BE2C (cell line): ENCODE measurements at regions not wholly inside any gene's neighbourhood (a gene's known extent, or its start where the extent isn't known, plus 50 kb on each side); places are given as distances from the start of the nearest gene placed in this dataset.

Source experiments
- DNase-seq: peaks from one replicate; pipeline ENCODE4 v3.0.0-alpha.2; 2020
- H3K27me3 ChIP-seq: fragments of 250-450 bp; sonication (Bioruptor Pico); 2 replicates; pipeline ENCODE4 v1.5.1; 2020; ENCODE audit warnings: mild to moderate bottlenecking
- H3K36me3 ChIP-seq: fragments of 250-450 bp; sonication (Bioruptor Pico); 2 replicates; pipeline ENCODE4 v1.5.1; 2020; ENCODE audit warnings: mild to moderate bottlenecking
- H3K4me1 ChIP-seq: fragments of 250-450 bp; sonication (Bioruptor Pico); 2 replicates; pipeline ENCODE4 v1.5.1; 2020
- H3K4me3 ChIP-seq: 2 replicates; pipeline ENCODE4 v1.5.1; 2011; ENCODE audit warnings: low read depth, low read length
- H3K9me3 ChIP-seq: fragments of 250-450 bp; sonication (Bioruptor Pico); 2 replicates; pipeline ENCODE4 v1.5.1; 2020
- TF ChIP-seq, protein P1 (sequence below): IDR thresholded peaks from 2 replicates; pipeline ENCODE4 v1.5.1; 2012; ENCODE audit warnings: mild to moderate bottlenecking, low read depth, low read length

DNA sequence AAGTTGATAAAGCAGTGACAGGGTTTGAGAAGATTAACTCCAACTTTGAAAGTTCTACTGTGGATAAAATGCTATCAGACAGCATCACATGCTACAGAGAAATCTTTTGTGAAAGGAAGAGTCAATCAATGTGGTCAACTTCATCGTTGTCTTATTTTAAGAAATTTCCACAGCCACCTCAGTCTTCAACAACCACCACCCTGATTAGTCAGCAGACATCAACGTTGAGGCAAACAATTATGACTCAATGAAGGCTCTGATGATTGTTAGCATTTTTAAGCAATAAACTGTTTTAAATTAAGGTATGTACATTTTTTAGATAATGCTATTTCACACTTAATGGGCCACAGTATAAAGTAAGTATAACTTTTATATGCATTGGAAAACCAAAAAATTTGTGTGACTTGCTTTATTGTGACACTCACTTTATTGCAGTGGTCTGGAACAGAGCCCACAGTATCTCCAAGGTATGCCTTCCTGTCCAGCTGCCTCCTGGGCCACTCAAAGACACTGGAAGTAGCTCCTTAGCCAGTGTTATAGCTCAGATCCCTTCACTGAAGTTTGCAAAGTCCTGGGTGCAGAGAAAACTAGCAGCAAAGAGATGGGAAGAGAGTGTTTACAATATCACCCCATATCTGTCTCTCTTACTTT lies 293.1 kb downstream of the ARHGAP12 start:
- H3K4me3 ChIP-seq = no peak overlapping the region
- no peaks in the 10 kb centered on the region for H3K4me1 ChIP-seq
- no peaks in the 10 kb centered on the region for H3K9me3 ChIP-seq
- TF ChIP-seq, protein P1, sequence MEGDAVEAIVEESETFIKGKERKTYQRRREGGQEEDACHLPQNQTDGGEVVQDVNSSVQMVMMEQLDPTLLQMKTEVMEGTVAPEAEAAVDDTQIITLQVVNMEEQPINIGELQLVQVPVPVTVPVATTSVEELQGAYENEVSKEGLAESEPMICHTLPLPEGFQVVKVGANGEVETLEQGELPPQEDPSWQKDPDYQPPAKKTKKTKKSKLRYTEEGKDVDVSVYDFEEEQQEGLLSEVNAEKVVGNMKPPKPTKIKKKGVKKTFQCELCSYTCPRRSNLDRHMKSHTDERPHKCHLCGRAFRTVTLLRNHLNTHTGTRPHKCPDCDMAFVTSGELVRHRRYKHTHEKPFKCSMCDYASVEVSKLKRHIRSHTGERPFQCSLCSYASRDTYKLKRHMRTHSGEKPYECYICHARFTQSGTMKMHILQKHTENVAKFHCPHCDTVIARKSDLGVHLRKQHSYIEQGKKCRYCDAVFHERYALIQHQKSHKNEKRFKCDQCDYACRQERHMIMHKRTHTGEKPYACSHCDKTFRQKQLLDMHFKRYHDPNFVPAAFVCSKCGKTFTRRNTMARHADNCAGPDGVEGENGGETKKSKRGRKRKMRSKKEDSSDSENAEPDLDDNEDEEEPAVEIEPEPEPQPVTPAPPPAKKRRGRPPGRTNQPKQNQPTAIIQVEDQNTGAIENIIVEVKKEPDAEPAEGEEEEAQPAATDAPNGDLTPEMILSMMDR = no peak
- no peaks in the 10 kb centered on the region for H3K36me3 ChIP-seq
- no peaks in the 10 kb centered on the region for H3K27me3 ChIP-seq
- no peak for DNase-seq

DNA sequence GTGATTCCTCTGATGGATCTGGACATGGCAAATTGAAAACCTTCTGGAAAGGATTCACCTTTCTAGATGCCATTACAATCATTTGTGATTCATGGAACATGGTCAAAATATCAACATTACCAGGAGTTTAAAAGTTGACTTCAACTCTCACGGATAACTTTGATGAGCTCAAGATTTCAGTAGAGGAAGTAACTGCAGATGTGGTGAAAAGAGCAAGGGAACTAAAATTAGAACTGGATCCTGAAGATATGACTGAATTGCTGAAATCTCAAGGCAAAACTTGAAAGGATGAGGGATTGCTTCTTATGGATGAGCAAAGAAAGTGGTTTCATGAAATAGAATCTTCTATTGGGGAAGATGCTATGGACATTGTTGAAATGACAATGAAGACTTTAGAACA lies 293.6 kb downstream of the ARHGAP12 start:
- H3K4me3 ChIP-seq = no peak overlapping the region
- H3K9me3 ChIP-seq = no peaks in the 10 kb centered on the region
- H3K27me3 ChIP-seq = no peaks in the 10 kb centered on the region
- DNase-seq = no peak
- H3K36me3 ChIP-seq = no peaks in the 10 kb centered on the region
- TF ChIP-seq, protein P1 = no peak
- H3K4me1 ChIP-seq = no peaks in the 10 kb centered on the region

DNA sequence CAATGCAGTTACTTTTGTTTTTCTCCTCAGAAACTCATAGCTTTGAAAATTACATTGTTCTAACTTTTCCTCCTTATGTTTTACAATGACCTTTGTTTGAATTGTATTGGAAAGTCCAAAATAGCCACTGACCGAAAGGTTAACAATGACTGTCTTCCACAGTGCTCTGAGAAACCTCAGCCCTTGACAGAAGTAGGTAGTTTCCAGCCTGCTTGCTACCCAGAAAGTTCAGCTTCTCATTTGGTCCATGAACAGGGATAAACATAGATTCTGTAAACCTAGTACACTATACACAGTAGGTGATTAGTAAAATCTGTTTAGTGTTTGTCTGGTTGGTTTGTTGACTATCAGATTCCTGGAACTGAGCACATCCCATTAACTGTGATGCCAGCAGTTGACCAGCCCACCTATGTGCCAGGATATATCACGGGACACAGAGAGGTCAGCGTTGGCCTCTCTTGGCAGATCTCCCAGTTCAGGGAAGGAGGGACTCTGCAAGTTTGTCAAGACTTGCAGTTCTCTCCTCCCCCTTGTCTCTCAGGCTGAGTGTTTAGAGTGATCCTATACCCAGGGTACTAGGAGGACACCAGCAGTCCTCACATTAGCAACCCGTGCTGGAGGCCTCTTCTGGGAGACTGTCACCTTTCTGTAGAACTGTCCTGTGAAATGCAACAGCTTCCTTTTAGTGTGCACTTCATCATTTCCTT lies 297.6 kb downstream of the ARHGAP12 start:
- Histone ChIP-seq H3K36me3 (no peaks in the 10 kb centered on the region), H3K27me3 (no peaks in the 10 kb centered on the region), H3K4me3 (no peak overlapping the region), H3K4me1 (no peaks in the 10 kb centered on the region), H3K9me3 (no peaks in the 10 kb centered on the region)
- DNase-seq = no peak
- TF ChIP-seq, protein P1 = no peak

DNA sequence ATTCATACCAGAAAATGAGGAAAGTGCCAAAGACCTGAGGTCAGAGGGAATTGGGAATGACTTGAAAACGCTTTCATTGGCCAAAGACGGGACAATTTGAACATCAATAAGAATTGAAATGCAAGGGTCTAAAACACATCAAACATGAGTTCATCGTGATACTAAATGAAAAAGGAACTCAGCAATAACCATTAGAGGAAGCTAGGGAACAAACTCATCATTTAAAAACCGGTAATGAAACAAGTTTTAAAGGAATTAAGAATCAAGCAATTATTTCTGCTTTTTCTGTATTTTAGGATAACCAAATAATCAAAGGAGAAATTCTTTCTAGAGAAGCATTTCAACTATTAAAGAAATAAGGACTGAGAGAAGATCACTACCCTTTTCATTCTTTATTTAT lies 303.1 kb downstream of the ARHGAP12 start:
- no peaks in the 10 kb centered on the region for H3K9me3 ChIP-seq
- no peak overlapping the region for H3K4me3 ChIP-seq
- TF ChIP-seq, protein P1 = no peak
- H3K36me3 ChIP-seq = no peaks in the 10 kb centered on the region
- no peaks in the 10 kb centered on the region for H3K27me3 ChIP-seq
- no peaks in the 10 kb centered on the region for H3K4me1 ChIP-seq
- no peak for DNase-seq

DNA sequence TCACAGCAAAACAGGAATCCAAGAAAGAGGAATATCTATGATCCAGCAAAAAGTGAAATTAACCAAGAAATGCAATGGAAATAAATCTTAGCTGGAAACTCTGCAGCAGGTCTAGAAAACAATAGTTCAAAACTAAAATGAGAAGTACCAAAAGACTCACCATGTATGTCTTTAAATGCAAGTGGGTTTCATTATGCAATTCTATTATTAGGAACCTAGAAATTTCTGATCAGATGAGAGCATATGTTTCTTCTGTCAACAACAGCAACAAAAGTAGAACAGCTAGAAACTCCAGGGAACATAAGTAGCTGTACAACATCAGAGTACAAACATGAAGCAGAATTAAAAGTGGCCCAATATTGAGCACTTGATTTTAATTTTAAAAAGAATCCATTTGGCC lies 304.0 kb downstream of the ARHGAP12 start:
- no peaks in the 10 kb centered on the region for H3K9me3 ChIP-seq
- no peak overlapping the region for H3K4me3 ChIP-seq
- DNase-seq = no peak
- no peaks in the 10 kb centered on the region for H3K36me3 ChIP-seq
- no peaks in the 10 kb centered on the region; the same call in 1 of the 2 replicates for H3K4me1 ChIP-seq
- no peaks in the 10 kb centered on the region for H3K27me3 ChIP-seq
- TF ChIP-seq, protein P1 = no peak

DNA sequence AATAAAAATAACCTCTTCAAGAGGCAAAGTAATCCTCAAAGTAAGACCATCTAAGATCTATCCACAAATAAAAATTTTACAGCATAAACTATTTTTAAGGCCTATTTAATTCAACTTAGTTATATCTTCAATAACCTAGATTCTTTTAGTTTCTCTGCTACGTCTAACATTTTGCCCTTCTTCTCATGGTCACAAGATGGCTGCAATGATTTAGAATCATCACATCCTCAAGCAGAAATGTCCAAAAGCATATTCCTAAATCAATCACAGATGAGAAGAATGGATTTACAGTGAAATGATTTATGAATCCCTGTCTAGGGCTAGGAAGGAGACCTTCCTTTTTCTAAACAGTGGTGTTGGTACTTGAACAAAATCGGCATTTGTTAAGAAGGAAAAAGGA lies 304.7 kb downstream of the ARHGAP12 start:
- DNase-seq = no peak
- H3K9me3 ChIP-seq = no peaks in the 10 kb centered on the region
- no peaks in the 10 kb centered on the region for H3K36me3 ChIP-seq
- H3K27me3 ChIP-seq = no peaks in the 10 kb centered on the region
- TF ChIP-seq, protein P1 = no peak
- H3K4me1 ChIP-seq = peaks cover 4% of the 10 kb centered on the region
- no peak overlapping the region for H3K4me3 ChIP-seq
